NT2/D1 (cell line): ENCODE measurements at regions not wholly inside any gene's neighbourhood (a gene's known extent, or its start where the extent isn't known, plus 50 kb on each side); places are given as distances from the start of the nearest gene placed in this dataset.

Experiments
- YY1 ChIP-seq: IDR thresholded peaks from 2 replicates; pipeline ENCODE4 v1.6.1; 2011; ENCODE audit not compliant: insufficient read length, insufficient read depth
- ZNF274 ChIP-seq: IDR thresholded peaks from 2 replicates; pipeline ENCODE4 v1.6.1; 2011; ENCODE audit warnings: mild to moderate bottlenecking, low read depth, low read length

DNA sequence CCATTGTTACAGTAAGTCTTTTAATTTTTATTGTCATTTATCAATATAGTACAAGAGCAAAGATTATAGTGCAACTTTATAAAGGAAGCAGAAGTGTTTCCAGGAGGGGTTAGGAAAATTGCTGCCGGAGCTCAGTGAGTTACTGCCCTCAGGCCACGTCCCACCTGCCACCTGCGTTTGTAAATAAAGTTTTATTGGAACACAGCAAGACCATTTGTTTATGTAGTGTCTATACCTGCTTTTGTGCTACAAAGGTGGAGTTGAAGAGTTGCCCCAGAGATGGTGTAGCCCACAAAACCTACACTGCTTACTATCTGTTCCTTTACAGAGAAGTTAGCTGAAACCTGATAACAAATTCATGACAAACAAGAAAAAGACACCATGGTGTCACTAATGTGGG lies 437.8 kb upstream of the B3GAT1 start:
- TF ChIP-seq YY1 (no peak), ZNF274 (no peak)
